Activated effector memory CD4-positive, alpha-beta T cell treated with Interleukin-2 at 50 U/mL for 16 hours (primary cell): ENCODE measurements at regions not wholly inside any gene's neighbourhood (a gene's known extent, or its start where the extent isn't known, plus 50 kb on each side); places are given as distances from the start of the nearest gene placed in this dataset.

ENCODE experiments used
- DNase-seq: peaks from one replicate; pipeline ENCODE4 v3.0.0-alpha.2; 2020

DNA sequence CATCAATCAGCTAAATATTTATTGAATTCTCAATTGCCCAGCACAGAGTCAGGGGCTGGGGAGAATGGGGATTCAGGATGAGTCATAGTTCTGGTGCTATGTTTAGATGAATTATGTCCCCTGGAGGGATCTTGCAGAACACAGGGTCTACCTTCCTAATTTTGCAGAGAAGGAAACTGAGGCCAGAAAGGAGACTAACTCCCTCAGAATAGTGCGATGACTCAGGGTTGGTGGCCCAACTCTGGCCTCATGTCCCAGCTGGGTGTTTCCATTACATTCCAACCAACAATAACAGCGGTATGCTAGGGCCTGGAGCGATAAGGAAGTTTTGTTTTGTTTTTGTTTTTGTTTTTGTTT, 270.9 kb downstream of the TLE3 start:
- DNase-seq = no peak

DNA sequence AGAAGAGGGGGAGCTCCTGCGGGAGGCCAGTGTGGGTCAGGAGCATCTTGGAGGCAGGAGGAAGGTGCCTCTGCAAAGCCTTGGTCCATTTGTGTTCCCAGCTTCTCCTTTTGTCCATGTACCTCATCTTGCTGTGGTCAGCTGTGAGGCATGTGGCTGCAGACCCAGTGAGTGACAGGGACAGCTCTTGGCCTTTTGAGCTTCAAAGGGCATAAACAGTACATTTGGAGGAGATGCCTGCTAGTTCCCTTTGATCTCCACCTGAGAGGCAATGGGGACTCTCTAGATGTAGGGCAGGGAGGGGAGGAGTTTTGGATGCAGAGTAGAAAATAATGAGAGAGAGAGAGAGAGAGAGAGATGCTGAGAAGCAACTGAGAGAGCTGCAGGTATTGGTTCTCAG, 270.0 kb downstream of the TLE3 start:
- no peak for DNase-seq

DNA sequence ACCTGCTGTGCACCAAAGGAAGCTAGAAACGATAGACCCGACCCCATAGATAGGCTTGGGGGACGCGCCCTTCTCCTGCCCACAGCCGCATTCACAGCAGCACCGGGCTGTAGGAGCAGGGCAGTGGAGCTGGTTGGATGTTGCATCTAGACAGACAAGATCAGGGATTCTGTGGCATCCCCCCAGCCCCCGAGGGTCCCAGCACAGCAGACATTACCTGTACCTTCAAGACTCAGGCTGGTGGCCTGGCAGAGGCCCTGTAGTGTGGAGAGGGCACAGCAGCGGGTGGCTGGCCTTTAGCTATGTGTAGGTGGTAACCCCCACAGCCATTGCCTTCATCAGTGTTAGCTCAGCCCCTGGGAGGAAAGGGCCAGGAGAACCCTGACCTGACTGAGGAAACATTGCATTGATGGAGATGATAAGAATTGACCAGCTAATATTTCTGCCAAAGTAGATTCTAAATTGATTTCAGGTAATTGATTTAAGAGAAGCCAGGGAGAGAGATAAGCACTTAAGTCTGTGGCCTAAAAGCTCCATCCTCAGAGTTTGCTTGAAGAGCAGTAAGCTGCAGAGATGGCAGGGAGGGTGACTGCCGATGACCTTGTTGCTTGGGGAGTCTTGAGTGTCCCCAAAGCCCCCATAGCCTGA, 269.4 kb downstream of the TLE3 start:
- DNase-seq = no peak

DNA sequence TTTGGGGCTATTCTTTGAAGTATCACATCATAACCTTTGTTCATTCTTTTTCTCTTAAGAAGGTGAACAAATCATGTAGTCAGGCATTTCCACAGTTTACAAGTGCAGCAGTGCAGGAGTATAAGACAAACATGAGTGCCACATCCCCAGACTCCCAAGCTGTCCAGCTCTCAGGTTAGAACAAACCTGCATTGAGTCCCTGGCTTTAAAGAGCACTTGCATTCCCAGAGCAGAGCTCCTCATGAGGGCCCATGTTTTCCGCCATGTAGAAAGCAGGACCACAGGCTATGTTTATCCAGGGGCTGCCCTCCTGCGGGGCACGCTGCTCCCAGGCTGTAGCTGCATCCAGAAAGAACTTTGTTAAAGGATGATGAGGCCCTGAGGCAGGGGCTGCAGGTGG, 267.7 kb downstream of the TLE3 start:
- no peak for DNase-seq

DNA sequence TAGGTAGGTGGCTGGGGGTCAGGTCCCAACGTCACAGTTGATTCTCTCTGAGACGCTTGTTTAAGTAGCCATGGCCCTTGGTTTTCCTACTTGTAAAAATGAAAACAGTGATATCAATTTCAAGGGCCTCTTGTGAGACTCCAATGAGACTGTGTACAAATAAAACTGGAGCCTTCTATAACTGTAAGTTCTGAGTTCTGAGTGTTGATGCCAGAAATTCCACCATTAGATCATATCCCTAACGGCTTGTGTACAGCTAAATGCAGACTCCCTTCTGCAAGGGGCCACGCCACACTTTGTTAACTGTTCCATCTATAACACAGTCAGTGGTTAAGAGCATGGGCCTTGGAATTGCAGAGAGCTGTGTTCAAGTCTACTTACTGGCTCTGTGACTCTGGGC, 267.3 kb downstream of the TLE3 start:
- DNase-seq = no peak

DNA sequence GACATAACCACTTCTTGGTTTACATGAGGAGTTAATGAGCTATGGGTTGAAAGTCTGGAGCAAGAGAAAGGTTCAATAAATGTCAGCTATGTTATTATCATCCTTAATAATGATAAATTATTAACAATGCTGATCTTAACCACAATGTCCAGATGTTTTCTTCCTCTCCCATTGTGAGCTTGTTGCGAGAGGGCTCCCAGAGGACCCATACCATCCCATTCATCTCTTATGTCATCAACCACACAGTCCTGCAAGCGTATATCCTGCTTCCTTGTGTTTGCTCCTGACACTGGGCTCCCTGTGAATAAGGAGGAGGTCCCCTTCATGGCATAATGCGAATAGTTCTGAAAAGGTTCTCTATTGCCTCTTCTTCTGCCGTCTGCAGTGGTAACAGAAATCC, 266.8 kb downstream of the TLE3 start:
- no peak for DNase-seq

DNA sequence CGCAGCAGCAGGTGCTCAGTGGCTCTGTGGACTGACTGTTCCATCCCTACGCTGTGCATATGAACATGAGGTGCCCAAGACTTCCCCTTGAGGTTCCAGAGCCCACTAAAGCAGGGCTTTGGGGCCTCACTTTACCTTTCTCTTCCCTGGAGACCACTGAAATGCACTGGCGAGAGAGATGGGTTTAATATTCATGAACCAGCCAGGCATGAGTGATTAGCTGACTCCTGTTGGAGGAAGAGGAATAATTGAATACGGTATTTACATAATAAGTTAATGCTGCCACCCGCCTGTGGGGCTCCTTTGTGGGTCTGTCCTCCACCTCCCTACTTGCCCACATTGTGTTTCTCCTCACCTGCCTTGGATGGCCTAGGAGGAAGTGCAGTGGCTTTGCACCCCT, 263.4 kb downstream of the TLE3 start:
- DNase-seq = no peak

DNA sequence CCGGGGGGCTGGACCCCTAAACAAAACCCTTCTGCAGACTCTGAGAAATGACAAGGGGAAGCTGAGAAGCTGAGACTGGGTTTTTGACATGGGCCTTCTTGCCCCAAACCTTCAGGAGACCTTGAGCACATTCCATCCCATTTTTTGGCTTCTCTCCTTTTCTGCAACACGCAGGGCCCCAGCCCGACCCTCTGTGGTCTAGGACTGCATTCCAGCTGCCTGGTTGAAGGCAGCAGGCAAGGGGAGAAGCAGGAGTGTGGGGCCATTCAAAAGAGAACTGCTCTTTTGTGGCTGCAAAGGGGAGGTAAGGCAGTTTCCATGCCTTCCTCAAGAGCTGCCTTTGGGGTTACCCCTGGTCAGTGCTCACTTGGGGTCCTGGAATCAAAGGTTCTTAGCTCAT, 263.0 kb downstream of the TLE3 start:
- DNase-seq = no peak

DNA sequence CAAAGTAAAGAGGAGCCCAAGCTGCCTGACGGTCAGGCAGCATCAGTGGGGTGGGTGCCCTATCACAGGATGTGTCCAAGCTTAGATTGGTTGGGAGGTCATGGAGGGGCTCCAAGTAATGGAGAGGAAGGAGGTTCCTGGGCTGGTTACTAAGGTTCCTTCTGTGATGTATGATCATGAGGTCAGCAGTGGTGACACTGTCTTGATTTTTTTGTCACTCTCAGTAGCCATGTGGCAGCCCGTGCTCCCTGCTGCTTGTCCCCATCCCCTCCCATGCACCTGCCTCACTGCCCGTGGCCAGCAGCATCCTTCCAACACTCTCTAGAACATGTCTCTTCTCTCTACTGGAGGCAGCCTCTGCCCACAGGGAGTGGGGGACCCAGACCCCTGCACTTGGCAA, 261.7 kb downstream of the TLE3 start:
- no peak for DNase-seq

DNA sequence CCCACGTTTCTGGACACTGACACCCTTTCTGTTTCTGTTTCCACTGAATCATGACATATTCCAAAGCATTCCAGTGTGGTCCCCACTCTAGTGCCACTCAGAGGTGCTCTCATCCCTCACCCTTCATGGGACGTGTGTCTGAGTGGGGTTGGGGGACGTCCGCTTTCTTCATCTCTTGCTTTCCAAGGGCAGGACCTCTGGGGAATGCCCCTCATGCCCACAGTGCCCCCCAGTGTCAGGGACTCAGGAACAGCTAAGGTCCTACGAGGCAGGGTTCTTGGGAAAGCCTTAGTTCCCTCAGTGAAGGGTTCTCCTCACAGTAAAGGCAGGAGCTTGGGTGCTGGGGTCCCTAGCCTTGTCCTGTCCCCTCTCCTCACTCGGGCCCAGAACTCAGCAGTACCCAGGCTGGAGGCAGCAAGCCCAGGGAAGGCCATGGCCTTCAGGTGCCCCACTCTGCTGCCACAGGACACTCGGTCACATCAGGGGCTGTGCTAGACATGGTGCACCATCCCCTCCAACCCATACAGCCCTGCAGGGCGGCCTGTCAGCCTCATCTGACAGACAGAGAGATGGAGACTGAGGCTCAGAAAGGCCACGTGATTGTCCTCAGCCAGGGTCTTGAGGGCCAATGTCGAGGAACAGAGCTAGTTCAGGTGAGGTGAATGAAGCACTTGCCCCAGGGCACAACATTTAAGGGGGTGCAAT, 261.0 kb downstream of the TLE3 start:
- no peak for DNase-seq

DNA sequence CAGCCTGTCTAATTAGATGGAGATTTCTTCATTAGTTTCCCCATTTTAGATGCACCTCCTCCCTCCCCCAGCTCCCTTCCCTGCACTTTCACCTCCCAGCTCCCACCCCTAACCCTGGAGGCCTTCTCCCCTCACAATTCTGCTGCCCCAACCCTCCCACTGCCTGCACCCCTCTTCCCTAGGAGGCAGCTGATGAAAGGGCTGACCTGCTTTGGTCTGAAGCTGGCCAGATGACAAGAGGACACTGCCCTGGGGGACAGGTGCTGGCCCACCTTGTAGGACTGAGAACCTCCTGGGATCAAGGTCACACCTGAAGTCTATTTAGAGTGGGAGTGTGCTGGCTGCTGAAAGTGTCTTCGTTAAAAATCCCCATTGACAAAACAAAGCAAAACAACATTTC, 259.4 kb downstream of the TLE3 start:
- no peak for DNase-seq

DNA sequence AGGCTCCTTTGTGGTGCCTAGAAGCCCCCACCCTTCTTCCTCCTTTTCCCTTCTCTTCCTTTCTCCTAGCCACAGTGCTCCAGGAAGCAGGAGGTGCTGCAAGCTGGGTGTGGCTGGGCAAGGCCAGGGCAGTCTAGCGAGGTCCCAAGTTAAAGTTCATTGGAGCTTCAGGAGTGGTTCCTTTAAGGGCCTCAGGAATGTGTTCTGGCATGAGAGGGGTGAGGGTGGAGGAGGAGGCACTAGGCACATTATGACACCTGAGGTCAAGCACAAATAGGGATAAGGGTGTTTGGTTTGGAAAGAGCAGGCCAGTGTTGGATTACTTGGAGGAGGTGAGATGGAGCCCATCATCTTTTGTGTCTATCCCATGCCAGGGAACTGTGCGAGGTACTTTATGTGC, 258.7 kb downstream of the TLE3 start:
- no peak for DNase-seq

DNA sequence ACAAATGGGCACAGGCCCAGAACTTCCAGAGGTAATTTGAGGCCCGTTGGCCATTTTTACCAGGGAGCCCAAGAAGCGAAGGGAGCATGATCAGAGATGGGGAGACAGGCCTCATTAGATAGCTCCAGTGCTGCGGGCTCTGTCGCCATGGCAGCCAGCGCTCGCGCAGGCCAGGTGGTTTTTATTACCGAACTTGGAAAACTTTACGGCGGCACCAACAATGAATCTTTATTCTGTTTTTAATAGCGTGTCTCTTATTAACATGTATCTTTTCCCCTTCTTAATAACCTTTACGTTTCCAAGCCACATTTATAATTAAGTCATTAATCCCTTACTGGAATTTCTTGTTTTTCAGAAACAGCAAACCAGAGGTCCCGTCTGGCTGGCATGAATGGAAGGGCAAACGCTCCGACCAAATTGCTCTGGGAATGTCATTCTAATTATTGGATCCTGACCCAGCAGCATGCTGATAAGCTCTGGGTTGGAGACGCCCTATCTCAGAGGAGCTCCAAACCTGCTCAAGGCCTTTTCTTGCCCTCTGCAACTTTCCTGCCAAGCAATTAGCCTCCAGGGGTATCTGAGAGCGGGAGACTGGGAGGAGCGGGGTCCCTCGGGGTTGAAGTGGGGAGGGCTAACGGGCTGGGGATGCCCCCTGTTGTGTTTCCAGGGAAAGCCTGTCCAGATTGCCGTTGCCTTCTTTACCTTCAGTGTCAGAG, 256.4 kb downstream of the TLE3 start:
- no peak for DNase-seq

DNA sequence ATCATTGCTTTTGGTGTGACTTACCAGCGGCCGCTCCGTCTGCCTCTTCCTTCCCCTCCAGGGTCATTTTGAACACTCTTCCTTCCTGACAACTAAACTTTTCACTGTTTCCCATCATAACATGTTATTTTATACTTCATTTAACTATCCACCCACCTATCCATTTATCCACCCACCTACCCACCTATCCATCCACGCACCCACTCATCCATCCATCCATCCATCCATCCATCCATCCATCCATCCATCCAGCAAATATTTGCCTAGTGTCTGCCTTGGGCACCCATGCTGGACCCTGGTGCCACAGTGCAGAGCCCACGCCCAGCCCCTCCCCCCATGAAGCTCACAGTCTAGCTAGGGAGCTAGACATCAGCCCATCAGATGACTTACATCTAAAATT, 254.9 kb downstream of the TLE3 start:
- no peak for DNase-seq

DNA sequence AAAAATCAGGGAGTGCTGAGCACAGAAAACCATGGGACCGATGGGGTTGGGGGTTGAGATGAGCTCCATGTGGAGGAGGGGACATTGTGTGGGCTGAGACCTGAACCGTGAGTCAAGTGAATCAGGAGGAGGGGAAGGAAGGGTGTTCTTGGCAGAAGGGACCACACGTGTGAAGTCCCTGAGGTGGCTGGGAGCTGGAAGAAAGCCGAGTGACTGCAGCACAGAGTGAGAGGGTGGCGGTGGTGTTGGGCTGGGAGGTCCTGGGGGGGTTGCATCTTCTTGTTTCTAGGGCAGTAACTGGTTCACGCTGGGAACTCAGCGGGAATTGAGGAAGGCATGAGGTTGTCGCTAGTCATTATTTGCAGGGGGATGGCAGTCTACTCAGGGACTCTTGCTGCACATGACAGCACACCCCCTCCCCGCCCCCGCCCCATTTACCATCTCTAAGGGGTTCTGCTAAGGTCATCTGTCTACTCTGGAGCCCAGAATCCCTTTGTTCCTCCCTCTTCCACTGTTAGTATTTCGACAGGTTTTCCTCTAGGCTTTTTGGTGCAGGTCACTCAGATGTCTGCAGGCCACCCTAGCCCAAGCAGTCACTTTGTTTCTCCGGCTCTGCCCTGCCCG, 254.3 kb downstream of the TLE3 start:
- DNase-seq = no peak

DNA sequence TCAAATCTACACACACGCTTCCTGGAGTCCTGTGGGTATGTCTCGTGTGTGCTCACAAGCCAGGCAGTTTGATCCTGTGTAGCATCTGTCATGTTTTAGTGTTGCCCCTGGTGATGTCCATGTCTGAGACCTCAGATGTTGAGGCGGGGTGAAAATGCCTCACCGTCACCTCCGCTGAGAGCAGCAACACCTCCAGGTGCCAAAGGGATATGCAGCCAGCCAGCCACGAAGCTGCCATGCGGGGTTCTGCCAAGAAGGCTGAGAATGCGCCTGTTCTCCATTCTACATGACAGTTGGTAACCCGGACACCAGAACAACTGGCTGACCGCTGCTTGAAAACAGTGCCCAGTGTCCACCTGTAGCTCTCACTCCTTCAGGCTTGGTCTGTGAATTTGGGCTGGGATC, 253.8 kb downstream of the TLE3 start:
- no peak for DNase-seq

DNA sequence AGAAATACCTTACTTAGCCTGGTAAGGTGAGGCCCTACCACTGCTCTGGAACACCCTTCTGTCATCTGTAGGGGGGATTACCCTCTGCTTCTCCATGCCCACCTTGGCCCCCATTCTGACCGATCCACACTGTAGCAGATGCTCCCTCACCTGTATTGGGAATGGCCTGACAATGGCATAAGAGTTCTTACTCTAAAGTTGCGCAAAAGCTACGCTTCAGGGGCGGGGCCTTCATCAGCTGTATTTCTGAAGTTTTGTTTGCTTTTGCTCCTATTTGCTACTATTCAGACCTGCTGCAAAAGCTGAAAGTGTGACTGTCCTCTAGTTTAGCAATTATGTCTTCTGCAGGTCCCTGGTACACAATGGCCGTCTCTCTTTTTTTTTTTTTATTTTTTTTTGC, 252.6 kb downstream of the TLE3 start:
- DNase-seq = no peak

DNA sequence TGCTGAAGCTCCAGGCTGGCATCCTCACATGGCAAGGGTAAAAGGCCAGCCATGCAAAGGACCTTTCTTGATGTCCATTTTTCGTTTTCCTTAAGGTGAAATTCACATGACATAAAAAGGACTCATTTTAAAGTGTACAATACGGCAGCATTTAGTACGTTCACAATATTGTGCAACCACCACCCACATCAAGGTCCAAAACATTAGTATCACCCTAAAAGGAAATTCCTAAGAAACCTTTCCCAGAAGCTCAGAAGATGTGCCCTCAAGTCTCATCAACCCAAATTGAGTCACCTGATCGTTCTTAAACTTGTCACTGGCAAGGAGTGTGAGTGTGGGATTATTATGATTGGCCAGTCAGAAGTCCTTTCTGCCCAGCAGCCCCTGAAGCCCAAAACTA, 250.1 kb downstream of the TLE3 start:
- DNase-seq = no peak

DNA sequence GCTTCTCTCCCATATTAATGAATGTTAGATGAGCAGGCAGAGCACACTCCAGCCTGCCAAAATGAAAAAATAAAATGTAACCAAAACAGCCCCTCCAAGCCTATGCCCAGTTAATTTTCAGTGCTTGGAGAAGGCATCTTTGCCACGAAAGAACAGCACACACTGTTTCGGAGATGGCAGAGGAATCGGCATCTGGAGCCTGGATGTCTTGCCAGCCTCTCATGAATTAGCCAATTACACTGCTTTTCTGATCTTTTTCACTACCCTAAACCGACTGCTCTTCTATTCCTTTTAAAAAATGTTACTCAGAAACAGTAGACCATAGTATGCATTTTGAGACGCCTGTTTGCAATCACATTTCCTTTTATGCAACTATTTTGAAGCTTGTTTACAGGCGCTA, 249.6 kb downstream of the TLE3 start:
- no peak for DNase-seq

DNA sequence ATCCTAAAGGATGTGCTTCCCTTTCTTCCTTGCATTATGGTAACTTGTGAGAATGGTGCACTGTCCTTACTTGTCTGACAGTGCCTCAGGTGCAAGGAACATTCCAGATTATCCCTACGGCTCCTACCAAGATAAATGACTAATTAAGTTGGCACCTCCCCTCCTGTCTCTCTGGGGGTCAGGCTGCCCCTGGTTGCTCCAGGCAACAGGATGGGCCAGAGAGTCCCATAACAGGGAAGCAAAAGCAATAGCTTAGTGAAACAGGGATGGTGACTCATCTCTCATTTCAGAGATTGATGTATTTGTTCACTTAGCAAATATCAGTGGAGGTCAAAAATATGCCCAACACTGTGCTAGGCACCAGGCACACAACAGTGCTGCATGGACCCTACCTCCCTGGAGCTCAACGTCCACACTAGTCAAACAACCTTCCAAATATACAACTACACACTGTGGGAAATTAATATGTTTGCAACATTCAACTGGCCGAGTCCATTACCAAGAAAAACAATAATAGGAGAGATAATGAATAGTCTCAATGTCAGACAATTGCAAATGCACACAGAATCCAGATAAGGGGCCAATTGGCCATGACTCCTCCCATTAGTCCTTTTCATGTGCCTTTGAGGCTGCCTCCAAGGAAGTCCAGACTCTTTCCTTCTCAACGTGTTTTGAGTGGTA, 249.0 kb downstream of the TLE3 start:
- no peak for DNase-seq

DNA sequence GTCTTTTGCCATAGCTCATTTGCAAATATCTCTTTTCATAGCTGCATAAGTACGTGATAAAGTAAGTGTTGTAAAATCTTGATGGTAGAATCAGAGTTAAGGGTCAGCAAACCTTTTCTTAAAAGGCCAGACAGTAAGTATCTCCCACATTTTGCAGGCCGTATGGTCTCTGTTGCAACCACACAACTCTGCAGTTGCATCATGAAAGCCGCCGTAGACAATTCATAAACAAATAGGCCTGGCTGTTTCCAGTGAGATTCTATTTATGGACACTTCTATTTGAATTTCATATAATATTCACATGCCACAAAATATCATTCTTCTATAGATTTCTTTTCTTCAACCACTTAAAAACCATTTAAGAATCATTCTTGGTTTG, 248.5 kb downstream of the TLE3 start:
- DNase-seq = no peak

DNA sequence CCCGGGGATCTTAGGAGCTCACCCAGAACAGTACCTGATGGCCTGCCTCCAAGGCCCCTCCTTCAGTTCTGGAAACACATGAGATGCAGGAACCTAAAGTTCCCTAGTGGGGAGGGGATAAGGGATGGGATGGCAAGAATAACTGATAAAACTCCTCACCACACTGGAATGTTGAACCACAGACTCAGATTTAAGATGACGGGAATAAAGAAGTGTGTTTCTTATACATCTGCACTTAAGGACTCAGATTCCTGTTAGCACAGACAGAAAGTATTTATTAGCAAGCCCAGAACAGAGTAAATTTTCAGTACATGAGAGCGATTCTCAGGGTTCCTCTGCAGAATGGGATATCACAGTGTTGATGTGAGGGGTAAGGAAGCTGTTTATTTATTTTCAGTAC, 245.2 kb downstream of the TLE3 start:
- no peak for DNase-seq

DNA sequence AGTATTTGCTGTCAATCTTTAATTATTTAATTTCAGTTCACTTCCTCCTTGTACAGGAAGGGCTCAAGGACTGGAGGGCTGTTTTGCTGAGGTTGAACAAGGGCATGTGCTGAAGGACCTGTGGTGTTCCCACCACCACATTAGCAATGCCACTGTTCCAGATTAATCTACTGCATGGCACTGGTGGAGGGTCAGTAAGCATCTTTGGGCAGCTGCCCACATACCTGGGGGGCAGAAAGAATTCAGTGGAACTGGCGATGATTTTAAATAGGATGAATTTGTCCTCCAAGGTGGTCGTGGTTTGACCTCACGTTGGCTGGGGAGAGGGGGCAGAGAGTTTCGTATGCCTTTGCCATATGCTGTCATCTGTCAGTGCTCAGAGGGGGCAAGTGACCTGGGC, 244.8 kb downstream of the TLE3 start:
- no peak for DNase-seq

DNA sequence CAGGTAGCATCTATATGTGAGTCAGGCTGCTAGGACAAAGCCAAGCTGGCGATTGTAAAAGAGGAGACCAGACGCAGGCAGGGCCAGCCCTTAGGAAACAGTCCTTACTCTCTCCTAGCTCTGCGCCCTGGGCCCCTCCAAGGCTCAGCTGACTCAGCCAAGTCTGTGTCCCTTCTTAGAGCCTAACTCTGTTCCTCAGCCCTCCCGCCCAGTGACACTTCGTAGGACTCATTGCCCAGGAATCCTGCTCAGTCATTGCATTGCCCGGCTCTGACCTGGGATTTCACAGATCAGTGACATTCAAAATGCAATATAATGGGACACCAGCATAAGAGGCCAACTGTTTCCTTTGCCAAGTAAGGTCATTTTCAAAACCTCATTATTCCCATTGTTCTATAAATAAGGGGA, 244.2 kb downstream of the TLE3 start:
- DNase-seq = no peak
